Pons (tissue), 1 donor: ENCODE measurements at regions not wholly inside any gene's neighbourhood (a gene's known extent, or its start where the extent isn't known, plus 50 kb on each side); places are given as distances from the start of the nearest gene placed in this dataset.
"Not testable (repeated sequence)": the region's sequence is repeated elsewhere in the genome, so short reads cannot be mapped to it uniquely, and the experiment has no call there.

Experiments
- DNase-seq: peaks from one replicate; pipeline ENCODE4 v3.0.0-alpha.2; 2016; ENCODE audit warnings: low spot score

DNA sequence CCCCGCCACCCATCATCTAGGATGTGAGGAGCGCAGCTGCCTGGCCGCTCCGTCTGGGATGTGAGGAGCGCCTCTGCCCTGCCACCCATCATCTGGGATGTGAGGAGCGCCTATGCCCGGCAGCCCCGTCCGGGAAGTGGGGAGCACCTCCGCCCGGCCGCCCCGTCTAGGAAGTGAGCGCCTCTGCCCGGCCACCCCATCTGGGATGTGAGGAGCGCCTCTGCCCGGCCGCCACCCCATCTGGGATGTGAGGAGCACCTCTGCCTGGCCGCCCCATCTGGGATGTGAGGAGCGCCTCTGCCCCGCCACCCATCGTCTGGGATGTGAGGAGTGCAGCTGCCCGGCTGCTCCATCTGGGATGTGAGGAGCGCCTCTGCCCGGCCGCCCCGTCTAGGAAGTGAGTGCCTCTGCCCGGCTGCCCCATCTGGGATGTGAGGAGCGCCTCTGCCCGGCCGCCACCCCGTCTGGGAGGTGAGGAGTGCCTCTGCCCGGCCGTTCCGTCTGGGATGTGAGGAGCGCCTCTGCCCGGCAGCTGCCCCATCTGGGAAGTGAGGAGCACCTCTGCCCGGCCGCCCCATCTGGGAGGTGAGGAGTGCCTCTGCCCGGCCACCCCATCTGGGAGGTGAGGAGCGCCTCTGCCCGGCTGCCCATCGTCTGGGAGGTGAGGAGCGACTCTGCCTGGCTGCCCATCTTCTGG, 1086.5 kb downstream of the TYW1 start:
- not testable (repeated sequence) for DNase-seq

- no peak for DNase-seq
Observed at GRCh38 chr7:68087401-68087800, 1090.8 kb downstream of the TYW1 start.

DNA sequence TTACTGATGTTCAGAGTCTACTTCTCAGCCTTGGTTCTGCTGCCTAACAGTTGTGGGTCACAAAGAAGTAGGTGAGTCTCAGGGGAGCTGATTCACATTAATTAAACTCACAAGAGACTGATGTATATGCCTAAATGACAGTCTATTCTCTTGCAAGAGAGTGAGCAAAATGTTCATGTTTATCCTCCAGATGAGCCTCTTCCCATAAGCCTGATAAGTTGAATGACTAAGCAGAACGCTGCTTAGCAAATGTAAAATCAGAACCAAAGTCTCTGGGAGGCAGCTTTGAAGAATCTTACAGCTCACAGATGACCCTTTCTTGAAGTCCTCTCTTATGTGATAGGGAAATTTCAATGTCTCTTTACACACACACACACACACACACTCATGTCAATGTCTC, 1092.2 kb downstream of the TYW1 start:
- no peak for DNase-seq

DNA sequence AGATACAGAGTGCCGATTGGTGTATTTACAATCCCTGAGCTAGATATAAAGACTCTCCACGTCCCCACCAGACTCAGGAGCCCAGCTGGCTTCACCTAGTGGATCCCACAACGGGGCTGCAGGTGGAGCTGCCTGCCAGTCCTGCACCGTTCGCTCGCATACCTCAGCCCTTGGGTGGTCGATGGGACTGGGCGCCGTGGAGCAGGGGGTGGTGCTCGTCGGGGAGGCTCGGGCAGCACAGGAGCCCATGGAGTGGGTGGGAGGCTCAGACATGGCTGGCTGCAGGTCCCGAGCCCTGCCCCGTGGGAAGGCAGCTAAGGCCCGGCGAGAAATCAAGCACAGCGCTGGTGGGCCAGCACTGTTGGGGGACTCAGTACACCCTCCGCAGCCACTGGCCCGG, 1093.6 kb downstream of the TYW1 start:
- not testable (repeated sequence) for DNase-seq

- no peak for DNase-seq
Observed at GRCh38 chr7:68103319-68103718, 1106.7 kb downstream of the TYW1 start.

GRCh38 chr7:68107261-68107660, 1110.6 kb downstream of the TYW1 start:
- DNase-seq: no peak

DNA sequence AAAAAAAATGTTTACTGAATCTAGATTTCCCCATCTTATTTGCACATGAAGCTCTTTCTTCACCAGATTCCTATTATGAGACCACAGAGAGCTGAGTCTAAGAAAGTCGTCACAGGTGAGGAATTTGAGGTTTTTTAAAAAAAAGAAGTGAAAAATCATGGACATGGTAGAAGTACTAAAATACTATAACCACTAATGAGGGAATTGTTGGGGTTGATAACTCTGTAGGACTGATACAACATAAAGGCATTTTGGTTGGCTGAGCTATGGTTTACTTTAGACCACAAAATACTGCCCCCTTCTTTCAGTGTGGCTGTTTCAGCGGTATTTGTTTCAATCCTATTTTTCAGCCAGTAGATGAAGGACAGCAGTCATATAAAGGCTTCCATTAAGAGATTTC, 1111.3 kb downstream of the TYW1 start:
- no peak for DNase-seq

- DNase-seq: no peak
Observed at GRCh38 chr7:68109299-68109698, 1112.7 kb downstream of the TYW1 start.

DNA sequence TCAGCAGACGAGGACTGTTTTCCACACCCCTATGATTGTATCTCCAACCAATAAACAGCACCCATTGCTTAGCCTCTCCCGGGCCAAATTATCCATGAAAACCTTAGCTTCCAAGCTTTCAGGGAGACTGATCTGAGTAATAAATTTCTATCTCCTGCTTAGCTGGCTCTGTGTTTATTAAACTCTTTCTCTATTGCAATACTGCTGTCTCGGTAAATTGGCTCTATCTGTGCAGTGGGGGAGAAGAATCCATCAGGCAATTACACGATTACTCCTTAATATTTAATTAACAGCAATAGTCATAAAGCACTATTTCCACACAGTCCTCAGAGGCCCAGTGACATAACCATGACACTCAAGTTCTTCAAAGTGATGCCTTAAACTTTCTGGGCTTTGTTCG, 1122.8 kb downstream of the TYW1 start:
- no peak for DNase-seq

DNA sequence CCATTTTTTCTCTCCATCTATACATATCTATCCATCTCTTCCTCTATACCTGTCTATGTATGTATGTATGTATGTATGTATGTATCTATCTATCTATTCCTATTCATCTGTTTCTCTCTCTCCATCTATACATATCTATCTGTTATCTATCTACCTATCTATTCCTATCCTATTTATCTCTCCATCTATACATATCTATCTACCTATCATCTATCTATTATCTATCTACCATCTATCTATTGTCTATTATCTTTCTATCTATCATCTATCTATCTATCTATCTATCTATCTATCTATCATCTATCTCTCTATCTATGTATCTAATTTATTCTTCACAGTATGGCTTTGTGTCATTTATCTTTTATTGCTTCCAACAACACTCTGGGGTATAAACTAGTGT, 1124.4 kb downstream of the TYW1 start:
- no peak for DNase-seq

- no peak for DNase-seq
Observed at GRCh38 chr7:68121655-68122054, 1125.0 kb downstream of the TYW1 start.

- no peak for DNase-seq
Observed at GRCh38 chr7:68122801-68123200, 1126.2 kb downstream of the TYW1 start.

- no peak for DNase-seq
Observed at GRCh38 chr7:68125168-68125567, 1128.5 kb downstream of the TYW1 start.

- DNase-seq: no peak
Observed at GRCh38 chr7:68133045-68133444, 1136.4 kb downstream of the TYW1 start.

GRCh38 chr7:68143345-68143744, 1146.7 kb downstream of the TYW1 start:
- DNase-seq: no peak

GRCh38 chr7:68146983-68147382, 1150.3 kb downstream of the TYW1 start:
- DNase-seq: no peak

DNA sequence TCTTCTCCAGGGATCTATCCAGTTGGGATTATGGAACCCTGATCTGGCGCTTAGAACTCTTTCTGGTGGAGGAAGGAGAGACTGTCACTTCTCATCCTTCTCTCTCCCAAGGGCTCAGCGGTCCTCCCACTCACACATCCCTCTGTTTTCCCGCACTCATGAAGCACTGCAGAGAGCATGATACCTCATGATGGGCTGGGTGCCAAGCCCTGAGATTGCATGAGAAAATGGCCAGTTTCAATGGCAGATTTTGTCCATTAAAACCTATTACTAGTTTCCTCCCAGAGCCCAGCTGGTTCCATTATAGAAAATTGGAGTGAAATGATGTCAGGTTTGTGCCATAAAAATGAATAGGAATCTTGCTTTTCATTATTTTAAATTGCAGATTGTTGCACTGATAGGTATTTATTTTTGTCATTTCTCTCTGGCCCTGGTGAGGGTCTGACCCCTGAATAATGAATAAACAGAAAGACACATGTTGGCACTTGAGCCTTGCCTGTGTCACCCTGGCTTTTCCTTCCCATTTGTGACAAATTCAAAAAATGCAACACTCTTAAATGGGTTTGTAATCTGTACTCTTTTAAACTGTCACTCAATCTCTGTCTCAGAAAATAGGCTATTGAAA, 1151.1 kb downstream of the TYW1 start:
- no peak for DNase-seq

GRCh38 chr7:68148440-68148839, 1151.8 kb downstream of the TYW1 start:
- no peak for DNase-seq

DNA sequence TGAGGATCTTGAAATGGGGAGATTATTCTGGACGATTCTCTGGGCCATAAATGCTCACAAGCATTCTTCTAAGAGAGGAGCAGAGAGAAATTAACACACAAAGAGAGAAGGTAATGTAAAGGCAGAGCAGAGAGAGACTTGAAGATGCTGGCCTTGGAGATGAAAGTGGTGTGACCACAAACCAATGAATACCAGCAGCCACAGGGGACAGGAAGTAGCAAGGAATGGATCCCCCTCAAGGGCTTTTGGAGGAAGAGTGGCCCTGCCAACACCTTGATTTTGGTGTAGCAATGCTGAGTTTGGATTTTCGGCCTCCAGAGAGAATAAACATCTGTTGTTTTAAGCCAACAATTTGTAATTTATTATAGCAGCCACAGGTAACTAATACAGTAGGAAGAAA, 1155.6 kb downstream of the TYW1 start:
- DNase-seq: no peak

GRCh38 chr7:68155676-68156075, 1159.0 kb downstream of the TYW1 start:
- DNase-seq: no peak

DNA sequence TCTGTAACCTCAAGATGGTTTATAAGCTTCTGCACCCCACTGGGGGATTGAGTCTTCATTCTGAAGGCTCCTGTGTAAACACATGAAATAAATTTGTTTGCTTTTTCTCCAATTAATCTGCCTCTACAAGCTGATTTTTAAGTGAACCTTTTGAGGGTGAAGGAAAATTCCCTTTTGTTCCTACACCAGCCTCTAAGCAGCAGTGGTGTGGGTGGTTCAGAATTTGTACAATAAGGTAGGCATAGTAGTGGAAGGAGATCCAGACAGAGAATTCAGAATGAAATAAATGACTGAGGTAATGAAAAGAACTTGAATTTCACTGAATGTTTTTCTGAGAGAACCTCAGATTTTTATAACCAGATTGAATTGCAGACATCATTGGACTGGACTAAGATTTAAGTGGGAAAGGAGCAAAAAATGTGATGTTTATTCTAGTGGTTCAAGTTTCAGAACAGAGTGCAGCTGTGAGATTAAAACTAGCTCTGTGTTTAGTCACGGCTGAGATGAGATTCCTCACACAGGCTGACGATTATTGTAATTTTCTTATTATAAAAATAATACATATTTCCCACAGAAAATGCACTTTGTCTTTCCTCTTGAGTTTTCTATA, 1162.2 kb downstream of the TYW1 start:
- no peak for DNase-seq

GRCh38 chr7:68162712-68163111, 1166.1 kb downstream of the TYW1 start:
- no peak for DNase-seq

- no peak for DNase-seq
Observed at GRCh38 chr7:68166525-68166924, 1169.9 kb downstream of the TYW1 start.

- DNase-seq: no peak
Observed at GRCh38 chr7:68173513-68173912, 1176.9 kb downstream of the TYW1 start.
